ENCODE measurements at regions not wholly inside any gene's neighbourhood (a gene's known extent, or its start where the extent isn't known, plus 50 kb on each side); places are given as distances from the start of the nearest gene placed in this dataset.

- Histone ChIP-seq H3K4me3 (ENCODE audit: low read length) (no peak overlapping the region), H3K9me3 (ENCODE audit: low read length) (no peaks in the 10 kb centered on the region), H3K27me3 (ENCODE audit: low read length) (peaks cover 46% of the 10 kb centered on the region), H3K9ac (ENCODE audit: low read length) (no peak overlapping the region), H2AFZ (ENCODE audit: low read length) (no peak overlapping the region), H3K4me2 (ENCODE audit: low read length) (no peak overlapping the region), H4K20me1 (ENCODE audit: low read length) (no peaks in the 10 kb centered on the region), H3K9me2 (replicated peaks; ENCODE audit: low read length) (no peaks in the 10 kb centered on the region), H3K4me1 (ENCODE audit: insufficient read depth, low read length) (no peaks in the 10 kb centered on the region), H3K27ac (ENCODE audit: low read length) (no peak overlapping the region), H3K36me3 (ENCODE audit: low read depth, low read length) (no peaks in the 10 kb centered on the region), H3F3A (ENCODE audit: low read length, unreplicated experiment) (no peaks in the 10 kb centered on the region), H3K79me2 (ENCODE audit: low read length) (no peaks in the 10 kb centered on the region)
- intact Hi-C loops (cut with micrococcal nuclease), result no loop called here
- ChIA-PET CTCF (no interaction called here), POLR2A (ENCODE audit: unreplicated experiment) (no interaction called here)
- BruUV-seq (replicated peaks), result no TSS peak
- ATAC-seq (no peak), DNase-seq (no peak)
- TF ChIP-seq EZH2phosphoT487 (IDR thresholded peaks at IDR 0.05; ENCODE audit: borderline replicate concordance, low read length), result no peak
- TF ChIP-seq EZH2 (IDR thresholded peaks at IDR 0.05; ENCODE audit: low read length, unreplicated experiment), result no peak
- TF ChIP-seq, protein P1, sequence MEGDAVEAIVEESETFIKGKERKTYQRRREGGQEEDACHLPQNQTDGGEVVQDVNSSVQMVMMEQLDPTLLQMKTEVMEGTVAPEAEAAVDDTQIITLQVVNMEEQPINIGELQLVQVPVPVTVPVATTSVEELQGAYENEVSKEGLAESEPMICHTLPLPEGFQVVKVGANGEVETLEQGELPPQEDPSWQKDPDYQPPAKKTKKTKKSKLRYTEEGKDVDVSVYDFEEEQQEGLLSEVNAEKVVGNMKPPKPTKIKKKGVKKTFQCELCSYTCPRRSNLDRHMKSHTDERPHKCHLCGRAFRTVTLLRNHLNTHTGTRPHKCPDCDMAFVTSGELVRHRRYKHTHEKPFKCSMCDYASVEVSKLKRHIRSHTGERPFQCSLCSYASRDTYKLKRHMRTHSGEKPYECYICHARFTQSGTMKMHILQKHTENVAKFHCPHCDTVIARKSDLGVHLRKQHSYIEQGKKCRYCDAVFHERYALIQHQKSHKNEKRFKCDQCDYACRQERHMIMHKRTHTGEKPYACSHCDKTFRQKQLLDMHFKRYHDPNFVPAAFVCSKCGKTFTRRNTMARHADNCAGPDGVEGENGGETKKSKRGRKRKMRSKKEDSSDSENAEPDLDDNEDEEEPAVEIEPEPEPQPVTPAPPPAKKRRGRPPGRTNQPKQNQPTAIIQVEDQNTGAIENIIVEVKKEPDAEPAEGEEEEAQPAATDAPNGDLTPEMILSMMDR (conservative IDR thresholded peaks at IDR 0.05; ENCODE audit: low read depth, low read length), result no peak
Measured at GRCh38 chr16:86024210-86024609, 125.2 kb downstream of the IRF8 start.

DNA sequence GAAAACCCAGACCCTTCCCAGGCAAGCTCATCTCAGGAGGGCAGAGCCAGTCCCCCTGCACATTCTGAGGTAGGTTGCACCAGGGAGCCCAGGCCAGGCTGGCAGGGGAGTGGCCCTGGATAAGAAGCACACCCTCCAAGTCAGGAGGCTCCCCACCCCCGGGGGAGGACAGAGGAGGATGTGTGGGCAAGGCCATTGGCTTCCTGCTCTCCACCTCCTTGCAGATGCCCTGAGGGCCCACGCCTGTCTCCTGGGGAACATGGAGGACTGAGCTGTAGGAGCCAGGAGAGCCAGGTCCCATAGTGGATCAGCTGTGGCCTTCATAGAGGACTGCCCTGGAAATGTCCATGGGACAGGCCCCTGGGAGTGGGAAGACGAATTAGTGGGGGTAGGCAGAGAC, 126.7 kb downstream of the IRF8 start:
- ATAC-seq (no peak), DNase-seq (no peak)
- H4K20me1 ChIP-seq (ENCODE audit: low read length), result no peaks in the 10 kb centered on the region
- H3K79me2 ChIP-seq (ENCODE audit: low read length), result no peaks in the 10 kb centered on the region
- no peaks in the 10 kb centered on the region for H3K4me1 ChIP-seq (ENCODE audit: insufficient read depth, low read length)
- no peak overlapping the region for H3K9ac ChIP-seq (ENCODE audit: low read length)
- H3K36me3 ChIP-seq (ENCODE audit: low read depth, low read length), result no peaks in the 10 kb centered on the region
- intact Hi-C loops (cut with micrococcal nuclease), result no loop called here
- POLR2A ChIA-PET (ENCODE audit: unreplicated experiment), result no interaction called here
- H3K9me2 ChIP-seq (replicated peaks; ENCODE audit: low read length), result no peaks in the 10 kb centered on the region
- H2AFZ ChIP-seq (ENCODE audit: low read length), result no peak overlapping the region
- TF ChIP-seq, protein P1 (conservative IDR thresholded peaks at IDR 0.05; ENCODE audit: low read depth, low read length), result no peak
- TF ChIP-seq EZH2 (IDR thresholded peaks at IDR 0.05; ENCODE audit: low read length, unreplicated experiment), result no peak
- H3K9me3 ChIP-seq (ENCODE audit: low read length), result no peaks in the 10 kb centered on the region
- H3K27me3 ChIP-seq (ENCODE audit: low read length), result peaks cover 46% of the 10 kb centered on the region
- CTCF ChIA-PET, result interaction anchor here (0.6 kb wide), 1 partner anchor 1637 kb away, joined by 3 read pairs; no protein-coding TSS in a partner anchor
- BruUV-seq (replicated peaks), result no TSS peak
- H3K4me2 ChIP-seq (ENCODE audit: low read length), result no peak overlapping the region
- H3K4me3 ChIP-seq (ENCODE audit: low read length), result no peak overlapping the region
- no peak overlapping the region for H3K27ac ChIP-seq (ENCODE audit: low read length)
- no peaks in the 10 kb centered on the region for H3F3A ChIP-seq (ENCODE audit: low read length, unreplicated experiment)

DNA sequence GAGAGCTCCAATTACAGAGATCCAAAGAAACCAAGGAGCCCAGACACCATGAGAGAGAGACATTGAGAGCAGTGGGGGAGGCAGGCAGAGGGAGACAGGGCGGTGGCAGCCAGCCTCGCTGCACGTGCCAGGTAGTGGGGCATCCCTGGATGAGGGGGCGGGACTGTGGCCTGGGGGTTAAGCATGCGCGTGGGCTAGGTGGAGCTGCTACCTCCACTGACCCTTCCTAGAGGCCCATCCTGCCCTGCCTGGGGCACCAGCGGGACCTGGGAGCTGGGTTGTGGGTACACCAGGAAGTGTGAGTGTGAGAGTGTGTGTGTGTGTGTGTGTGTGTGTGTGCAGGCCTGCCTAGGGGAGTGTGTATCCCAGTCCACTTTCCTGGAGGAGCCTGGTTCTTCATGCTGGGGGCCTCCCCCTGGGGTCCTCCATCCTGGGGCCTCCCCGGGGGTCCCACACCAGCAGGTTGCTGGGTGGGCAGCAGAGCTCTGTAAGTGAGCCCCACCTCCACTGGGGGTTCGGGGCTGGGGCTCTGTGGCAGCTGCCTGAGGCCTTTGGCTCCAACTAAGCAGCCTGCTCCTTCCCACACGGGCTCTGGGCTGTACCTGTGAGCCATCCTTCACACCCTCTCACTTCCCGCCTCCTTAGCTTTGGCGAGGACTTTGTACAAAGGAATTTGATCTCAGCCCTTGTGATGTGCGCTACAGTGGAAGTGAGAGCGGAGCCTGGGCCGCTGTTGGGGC, 127.4 kb downstream of the IRF8 start:
- TF ChIP-seq, protein P1 (conservative IDR thresholded peaks at IDR 0.05; ENCODE audit: low read depth, low read length), result no peak
- Histone ChIP-seq H3K9me3 (ENCODE audit: low read length) (no peaks in the 10 kb centered on the region), H3K79me2 (ENCODE audit: low read length) (no peaks in the 10 kb centered on the region), H4K20me1 (ENCODE audit: low read length) (no peaks in the 10 kb centered on the region), H3K4me1 (ENCODE audit: insufficient read depth, low read length) (no peaks in the 10 kb centered on the region), H3K36me3 (ENCODE audit: low read depth, low read length) (no peaks in the 10 kb centered on the region), H3K9me2 (replicated peaks; ENCODE audit: low read length) (no peaks in the 10 kb centered on the region), H3K4me3 (ENCODE audit: low read length) (no peak overlapping the region), H2AFZ (ENCODE audit: low read length) (no peak overlapping the region), H3K4me2 (ENCODE audit: low read length) (no peak overlapping the region), H3K27ac (ENCODE audit: low read length) (no peak overlapping the region), H3K27me3 (ENCODE audit: low read length) (peaks cover 42% of the 10 kb centered on the region), H3K9ac (ENCODE audit: low read length) (no peak overlapping the region), H3F3A (ENCODE audit: low read length, unreplicated experiment) (no peaks in the 10 kb centered on the region)
- intact Hi-C loops (cut with micrococcal nuclease), result no loop called here
- no TSS peak for BruUV-seq (replicated peaks)
- DNase-seq, result no peak
- POLR2A ChIA-PET (ENCODE audit: unreplicated experiment), result no interaction called here
- CTCF ChIA-PET, result interaction anchor here (0.6 kb wide), 1 partner anchor 1636 kb away, joined by 3 read pairs; no protein-coding TSS in a partner anchor
- ATAC-seq, result no peak

Data from PC-3 (cell line).